ENCODE measurements at regions not wholly inside any gene's neighbourhood (a gene's known extent, or its start where the extent isn't known, plus 50 kb on each side); places are given as distances from the start of the nearest gene placed in this dataset.
A peak's percentile ranks its signal among the peaks of the same experiment; 100 is the strongest.

GRCh38 chr9:20111173-20111843 lies 322.5 kb upstream of the SLC24A2 start:
- no peak for DNase-seq

- DNase-seq: no peak
Measured at GRCh38 chr9:20095430-20096092, 306.7 kb upstream of the SLC24A2 start.

- DNase-seq: no peak
Measured at GRCh38 chr9:20092561-20092960, 303.7 kb upstream of the SLC24A2 start.

GRCh38 chr9:20087481-20087880 lies 298.6 kb upstream of the SLC24A2 start:
- DNase-seq: no peak

GRCh38 chr9:20085842-20086241 lies 297.0 kb upstream of the SLC24A2 start:
- DNase-seq: no peak

- no peak for DNase-seq
Measured at GRCh38 chr9:20084125-20084524, 295.3 kb upstream of the SLC24A2 start.

GRCh38 chr9:20083390-20083789 lies 294.6 kb upstream of the SLC24A2 start:
- DNase-seq: no peak

- DNase-seq: no peak
Measured at GRCh38 chr9:20082831-20083230, 294.0 kb upstream of the SLC24A2 start.

- DNase-seq: no peak
Measured at GRCh38 chr9:20082406-20082805, 293.6 kb upstream of the SLC24A2 start.

- DNase-seq: no peak
Measured at GRCh38 chr9:20078246-20078645, 289.4 kb upstream of the SLC24A2 start.

- DNase-seq: no peak
Measured at GRCh38 chr9:20074291-20074690, 285.5 kb upstream of the SLC24A2 start.

GRCh38 chr9:20070336-20070735 lies 281.5 kb upstream of the SLC24A2 start:
- DNase-seq: no peak

- peak; percentile 35 for DNase-seq
Measured at GRCh38 chr9:20065796-20066700, 277.2 kb upstream of the SLC24A2 start.

GRCh38 chr9:20065046-20065445 lies 276.2 kb upstream of the SLC24A2 start:
- no peak for DNase-seq

- no peak for DNase-seq
Measured at GRCh38 chr9:20054734-20055133, 265.9 kb upstream of the SLC24A2 start.

GRCh38 chr9:20048985-20049384 lies 260.1 kb upstream of the SLC24A2 start:
- DNase-seq: no peak

GRCh38 chr9:20048437-20048836 lies 259.6 kb upstream of the SLC24A2 start:
- no peak for DNase-seq

- DNase-seq: no peak
Measured at GRCh38 chr9:20044686-20045085, 255.8 kb upstream of the SLC24A2 start.

GRCh38 chr9:20043461-20043860 lies 254.6 kb upstream of the SLC24A2 start:
- DNase-seq: no peak

GRCh38 chr9:20043035-20043434 lies 254.2 kb upstream of the SLC24A2 start:
- DNase-seq: no peak

GRCh38 chr9:20042128-20042711 lies 253.4 kb upstream of the SLC24A2 start:
- DNase-seq: no peak

- peak; percentile 45 for DNase-seq
Measured at GRCh38 chr9:20041697-20042081, 252.9 kb upstream of the SLC24A2 start.

- DNase-seq: peak; percentile 51
Measured at GRCh38 chr9:20040991-20041696, 252.3 kb upstream of the SLC24A2 start.

All from NCI-H2081 treated with DMSO at 0.1 percent for 48 hours (cell line).